Effector memory CD8-positive, alpha-beta T cell (primary cell): ENCODE measurements at regions not wholly inside any gene's neighbourhood (a gene's known extent, or its start where the extent isn't known, plus 50 kb on each side); places are given as distances from the start of the nearest gene placed in this dataset.

Experiments
- ATAC-seq: fragments of 150-1000 bp; cut with Tn5 transposase; replicated peaks from 2 replicates; pipeline ENCODE4 v1.10.0; 2021; ENCODE audit warnings: mild to moderate bottlenecking, moderate library complexity
- DNase-seq, 3 experiments: peaks; one replicate each; pipeline ENCODE4 v3.0.0; 2021
- H3K27ac Mint-ChIP-seq, 2 donors: one replicate each; pipeline ENCODE4 v1.8.0; 2022; ENCODE audit warnings: mild to moderate bottlenecking in 2 of 2, mixed read lengths in 2 of 2, moderate library complexity in 2 of 2
- H3K27me3 Mint-ChIP-seq, 2 donors: one replicate each; pipeline ENCODE4 v1.8.0; 2022; ENCODE audit warnings: mixed read lengths in 2 of 2
- H3K36me3 Mint-ChIP-seq: one replicate; pipeline ENCODE4 v1.8.0; 2022; ENCODE audit warnings: mild to moderate bottlenecking, moderate library complexity, mixed read lengths; ENCODE audit not compliant: insufficient read depth
- H3K4me1 Mint-ChIP-seq, 2 donors: one replicate each; pipeline ENCODE4 v1.8.0; 2022; ENCODE audit warnings: low read depth in 2 of 2, mixed read lengths in 2 of 2
- H3K4me3 Mint-ChIP-seq, 2 donors: one replicate each; pipeline ENCODE4 v1.8.0; 2022; ENCODE audit warnings: mild to moderate bottlenecking in 2 of 2, mixed read lengths in 2 of 2, moderate library complexity in 2 of 2
- H3K9me3 Mint-ChIP-seq, 2 donors: one replicate each; pipeline ENCODE4 v1.8.0; 2022; ENCODE audit warnings: mixed read lengths in 2 of 2

GRCh38 chr3:146814601-146815315 lies 209.6 kb upstream of the PLSCR5 start:
- no peaks in the 10 kb centered on the region for H3K4me1 Mint-ChIP-seq
- no peaks in the 10 kb centered on the region for H3K27me3 Mint-ChIP-seq
- DNase-seq: no peak

GRCh38 chr3:146813496-146813895 lies 208.3 kb upstream of the PLSCR5 start:
- no peak overlapping the region for H3K27ac Mint-ChIP-seq
- no peaks in the 10 kb centered on the region for H3K27me3 Mint-ChIP-seq
- peaks cover 0 to 3% of the 10 kb centered on the region in 2 donors for H3K9me3 Mint-ChIP-seq
- no peaks in the 10 kb centered on the region for H3K36me3 Mint-ChIP-seq
- DNase-seq (no peak), ATAC-seq (no peak)
- H3K4me3 Mint-ChIP-seq: no peak overlapping the region
- H3K4me1 Mint-ChIP-seq: no peaks in the 10 kb centered on the region

More at GRCh38 chr3:146814601-146815315, 209.6 kb upstream of the PLSCR5 start:
- Mint-ChIP-seq H3K27ac (no peak overlapping the region), H3K4me3 (no peak overlapping the region), H3K36me3 (no peaks in the 10 kb centered on the region), H3K9me3 (no peaks in the 10 kb centered on the region)
- no peak for ATAC-seq

GRCh38 chr3:146803745-146804144 lies 198.6 kb upstream of the PLSCR5 start:
- Mint-ChIP-seq H3K9me3 (peaks cover 1 to 7% of the 10 kb centered on the region in 2 donors), H3K36me3 (no peaks in the 10 kb centered on the region), H3K27ac (no peak overlapping the region), H3K4me1 (no peaks in the 10 kb centered on the region), H3K4me3 (no peak overlapping the region), H3K27me3 (no peaks in the 10 kb centered on the region)
- no peak for ATAC-seq
- no peak for DNase-seq

GRCh38 chr3:146801492-146801891 lies 196.3 kb upstream of the PLSCR5 start:
- Mint-ChIP-seq H3K4me1 (no peaks in the 10 kb centered on the region), H3K9me3 (peaks cover 0 to 1% of the 10 kb centered on the region in 2 donors), H3K27ac (no peak overlapping the region), H3K27me3 (no peaks in the 10 kb centered on the region), H3K4me3 (no peak overlapping the region), H3K36me3 (no peaks in the 10 kb centered on the region)
- no peak for ATAC-seq
- no peak for DNase-seq

GRCh38 chr3:146800484-146800883 lies 195.3 kb upstream of the PLSCR5 start:
- DNase-seq (no peak), ATAC-seq (no peak)
- no peaks in the 10 kb centered on the region for H3K27me3 Mint-ChIP-seq
- no peak overlapping the region for H3K4me3 Mint-ChIP-seq
- no peaks in the 10 kb centered on the region for H3K4me1 Mint-ChIP-seq
- no peaks in the 10 kb centered on the region for H3K36me3 Mint-ChIP-seq
- H3K9me3 Mint-ChIP-seq: peaks cover 0 to 1% of the 10 kb centered on the region in 2 donors
- no peak overlapping the region for H3K27ac Mint-ChIP-seq

- ATAC-seq: no peak
- Mint-ChIP-seq H3K9me3 (peaks cover 0 to 5% of the 10 kb centered on the region in 2 donors), H3K4me3 (no peak overlapping the region), H3K36me3 (peaks cover 3% of the 10 kb centered on the region), H3K27ac (no peak overlapping the region), H3K27me3 (no peaks in the 10 kb centered on the region), H3K4me1 (no peaks in the 10 kb centered on the region)
- no peak for DNase-seq
These were observed 190.9 kb upstream of the PLSCR5 start for GRCh38 chr3:146796078-146796477.

GRCh38 chr3:146783446-146783845 lies 178.3 kb upstream of the PLSCR5 start:
- peaks cover 1 to 7% of the 10 kb centered on the region in 2 donors for H3K9me3 Mint-ChIP-seq
- DNase-seq (no peak), ATAC-seq (no peak)
- H3K27me3 Mint-ChIP-seq: no peaks in the 10 kb centered on the region
- H3K36me3 Mint-ChIP-seq: no peaks in the 10 kb centered on the region
- no peak overlapping the region for H3K27ac Mint-ChIP-seq
- H3K4me3 Mint-ChIP-seq: no peak overlapping the region
- no peaks in the 10 kb centered on the region for H3K4me1 Mint-ChIP-seq

GRCh38 chr3:146781606-146782005 lies 176.5 kb upstream of the PLSCR5 start:
- H3K27ac Mint-ChIP-seq: no peak overlapping the region
- H3K9me3 Mint-ChIP-seq: peaks cover 1 to 7% of the 10 kb centered on the region in 2 donors
- H3K4me3 Mint-ChIP-seq: no peak overlapping the region
- H3K4me1 Mint-ChIP-seq: no peaks in the 10 kb centered on the region
- no peaks in the 10 kb centered on the region for H3K27me3 Mint-ChIP-seq
- ATAC-seq (no peak), DNase-seq (no peak)
- H3K36me3 Mint-ChIP-seq: no peaks in the 10 kb centered on the region

GRCh38 chr3:146781059-146781458 lies 175.9 kb upstream of the PLSCR5 start:
- Mint-ChIP-seq H3K27ac (no peak overlapping the region), H3K36me3 (no peaks in the 10 kb centered on the region), H3K4me1 (no peaks in the 10 kb centered on the region), H3K27me3 (no peaks in the 10 kb centered on the region), H3K9me3 (peaks cover 1 to 7% of the 10 kb centered on the region in 2 donors), H3K4me3 (no peak overlapping the region)
- ATAC-seq: no peak
- no peak for DNase-seq

- Mint-ChIP-seq H3K27me3 (no peaks in the 10 kb centered on the region), H3K27ac (no peak overlapping the region), H3K4me1 (no peaks in the 10 kb centered on the region), H3K9me3 (peaks cover 1 to 7% of the 10 kb centered on the region in 2 donors), H3K4me3 (no peak overlapping the region), H3K36me3 (no peaks in the 10 kb centered on the region)
- DNase-seq: no peak
- no peak for ATAC-seq
These were observed 175.1 kb upstream of the PLSCR5 start for GRCh38 chr3:146780251-146780650.

GRCh38 chr3:146777941-146778340 lies 172.8 kb upstream of the PLSCR5 start:
- no peak overlapping the region for H3K27ac Mint-ChIP-seq
- DNase-seq (no peak), ATAC-seq (no peak)
- H3K27me3 Mint-ChIP-seq: no peaks in the 10 kb centered on the region
- no peaks in the 10 kb centered on the region for H3K36me3 Mint-ChIP-seq
- no peak overlapping the region for H3K4me3 Mint-ChIP-seq
- no peaks in the 10 kb centered on the region for H3K4me1 Mint-ChIP-seq
- H3K9me3 Mint-ChIP-seq: peaks cover 1 to 7% of the 10 kb centered on the region in 2 donors

- Mint-ChIP-seq H3K36me3 (no peaks in the 10 kb centered on the region), H3K27ac (no peak overlapping the region), H3K4me3 (no peak overlapping the region), H3K9me3 (no peaks in the 10 kb centered on the region), H3K27me3 (no peaks in the 10 kb centered on the region), H3K4me1 (no peaks in the 10 kb centered on the region)
- ATAC-seq: no peak
- DNase-seq: no peak
These were observed 167.1 kb upstream of the PLSCR5 start for GRCh38 chr3:146772211-146772743.

GRCh38 chr3:146770881-146771280 lies 165.7 kb upstream of the PLSCR5 start:
- no peak overlapping the region for H3K27ac Mint-ChIP-seq
- no peak for ATAC-seq
- no peaks in the 10 kb centered on the region for H3K9me3 Mint-ChIP-seq
- no peak overlapping the region for H3K4me3 Mint-ChIP-seq
- H3K27me3 Mint-ChIP-seq: no peaks in the 10 kb centered on the region
- H3K4me1 Mint-ChIP-seq: no peaks in the 10 kb centered on the region
- no peak for DNase-seq
- no peaks in the 10 kb centered on the region for H3K36me3 Mint-ChIP-seq

- no peak overlapping the region for H3K27ac Mint-ChIP-seq
- peaks cover 0 to under 1% of the 10 kb centered on the region in 2 donors for H3K9me3 Mint-ChIP-seq
- H3K27me3 Mint-ChIP-seq: no peaks in the 10 kb centered on the region
- H3K4me3 Mint-ChIP-seq: no peak overlapping the region
- DNase-seq (no peak), ATAC-seq (no peak)
- no peaks in the 10 kb centered on the region for H3K36me3 Mint-ChIP-seq
- H3K4me1 Mint-ChIP-seq: no peaks in the 10 kb centered on the region
These were observed 165.2 kb upstream of the PLSCR5 start for GRCh38 chr3:146770301-146770700.
